Fibroblast of gingiva (primary cell): ENCODE measurements at regions not wholly inside any gene's neighbourhood (a gene's known extent, or its start where the extent isn't known, plus 50 kb on each side); places are given as distances from the start of the nearest gene placed in this dataset.
A peak's percentile ranks its signal among the peaks of the same experiment; 100 is the strongest.
"Not testable (repeated sequence)": the region's sequence is repeated elsewhere in the genome, so short reads cannot be mapped to it uniquely, and the experiment has no call there.

Experiments used
- DNase-seq: peaks from one replicate; pipeline ENCODE4 v3.0.0-alpha.2; 2011; ENCODE audit warnings: low read depth

DNA sequence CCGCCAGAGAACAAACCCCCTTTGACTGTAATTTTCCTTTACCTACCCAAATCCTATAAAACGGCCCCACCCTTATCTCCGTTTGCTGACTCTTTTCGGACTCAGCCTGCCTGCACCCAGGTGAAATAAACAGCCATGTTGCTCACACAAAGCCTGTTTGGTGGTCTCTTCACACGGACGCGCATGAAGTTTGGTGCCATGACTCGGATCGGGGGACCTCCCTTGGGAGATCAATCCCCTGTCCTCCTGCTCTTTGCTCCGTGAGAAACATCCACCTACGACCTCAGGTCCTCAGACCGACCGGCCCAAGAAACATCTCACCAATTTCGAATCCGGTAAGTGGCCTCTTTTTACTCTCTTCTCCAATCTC lies 52.1 kb upstream of the FAM124A start:
- not testable (repeated sequence) for DNase-seq

DNA sequence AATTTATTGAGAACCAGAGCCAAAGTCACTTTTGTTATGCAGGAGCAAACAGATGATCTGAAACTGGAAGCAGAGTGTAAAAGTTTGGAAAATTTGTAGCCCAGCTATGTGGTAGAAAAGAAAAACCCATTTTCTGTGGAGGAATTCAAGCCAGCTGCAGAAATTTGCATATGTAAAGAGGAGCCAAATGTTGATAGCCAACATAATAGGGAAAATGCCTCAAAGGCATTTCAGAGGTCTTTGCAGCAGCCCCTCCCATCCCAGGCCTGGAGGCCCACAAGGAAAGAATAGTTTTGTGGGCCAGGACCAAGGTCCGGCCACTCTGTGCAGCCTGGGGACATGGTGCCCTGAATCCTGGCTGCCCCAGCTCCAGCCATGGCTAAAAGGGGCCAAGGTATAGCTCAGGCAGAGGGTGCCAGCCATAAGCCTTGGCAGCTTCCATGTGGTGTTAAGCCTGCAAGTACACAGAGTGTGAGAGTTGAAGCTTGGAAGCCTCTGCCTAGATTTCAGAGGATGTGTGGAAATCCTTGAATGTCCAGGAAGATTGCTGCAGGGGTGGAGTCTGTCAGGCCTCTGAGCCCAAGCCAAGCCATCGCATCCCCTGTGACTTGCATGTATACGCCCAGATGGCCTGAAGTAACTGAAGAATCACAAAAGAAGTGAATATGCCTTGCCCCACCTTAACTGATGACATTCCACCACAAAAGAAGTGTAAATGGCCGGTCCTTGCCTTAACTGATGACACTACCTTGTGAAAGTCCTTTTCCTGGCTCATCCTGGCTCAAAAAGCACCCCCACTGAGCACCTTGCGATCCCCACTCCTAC lies 52.7 kb upstream of the FAM124A start:
- DNase-seq: peak; percentile 15

DNA sequence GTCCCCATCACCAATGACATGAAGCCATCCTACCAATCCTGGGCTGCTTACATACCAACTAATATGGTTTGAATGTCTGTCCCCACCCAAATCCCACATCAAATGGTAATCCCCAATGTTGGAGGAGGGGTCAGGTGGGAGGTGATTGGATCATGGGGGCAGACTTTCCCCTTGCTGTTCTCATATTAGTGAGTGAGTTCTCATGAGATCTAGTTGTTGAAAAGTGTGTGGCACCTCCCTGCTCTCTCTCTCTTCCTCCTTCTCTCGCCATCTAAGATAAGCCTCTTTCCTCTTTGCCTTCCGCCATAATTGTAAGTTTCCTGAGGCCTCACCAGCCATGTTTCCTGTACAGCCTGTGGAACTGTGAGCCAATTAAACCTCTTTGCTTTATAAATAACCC lies 53.6 kb upstream of the FAM124A start:
- no peak for DNase-seq

DNA sequence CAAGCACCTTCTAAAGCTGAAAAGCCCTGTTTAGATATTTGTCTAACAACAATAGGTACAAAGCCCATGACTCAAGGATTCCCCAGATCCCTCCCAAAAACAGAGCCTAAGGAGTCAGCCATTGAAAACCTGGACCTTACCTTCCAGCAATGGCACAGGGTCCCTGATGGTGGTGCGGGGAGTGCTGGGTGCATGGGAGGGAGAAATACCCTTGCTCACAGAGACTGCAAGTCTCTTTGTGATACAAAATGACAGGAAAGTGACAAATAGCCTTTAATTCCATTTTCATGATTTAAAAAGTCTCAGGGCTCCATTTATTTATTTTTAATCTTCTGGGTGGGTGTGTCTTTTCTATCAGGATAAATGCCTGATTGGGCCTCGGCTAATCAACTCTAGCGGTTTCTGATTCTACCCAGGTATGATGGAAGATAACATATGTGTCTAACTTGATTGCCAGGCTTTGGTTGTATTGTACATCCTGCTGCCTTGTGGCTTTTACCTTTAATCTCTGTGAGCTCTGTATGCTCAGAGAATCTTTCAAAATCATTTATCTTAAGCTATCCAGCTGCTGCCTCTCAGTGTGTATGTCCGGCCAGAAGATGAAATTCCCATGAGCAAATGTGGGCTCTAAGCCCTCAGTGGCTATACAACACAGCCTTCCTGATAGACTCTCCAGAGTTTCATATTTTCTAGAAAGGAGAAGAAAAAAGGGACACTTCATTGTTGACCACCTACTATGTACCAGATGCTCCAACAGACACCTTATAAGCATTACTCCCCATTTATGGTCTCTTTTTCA lies 54.6 kb upstream of the FAM124A start:
- no peak for DNase-seq

DNA sequence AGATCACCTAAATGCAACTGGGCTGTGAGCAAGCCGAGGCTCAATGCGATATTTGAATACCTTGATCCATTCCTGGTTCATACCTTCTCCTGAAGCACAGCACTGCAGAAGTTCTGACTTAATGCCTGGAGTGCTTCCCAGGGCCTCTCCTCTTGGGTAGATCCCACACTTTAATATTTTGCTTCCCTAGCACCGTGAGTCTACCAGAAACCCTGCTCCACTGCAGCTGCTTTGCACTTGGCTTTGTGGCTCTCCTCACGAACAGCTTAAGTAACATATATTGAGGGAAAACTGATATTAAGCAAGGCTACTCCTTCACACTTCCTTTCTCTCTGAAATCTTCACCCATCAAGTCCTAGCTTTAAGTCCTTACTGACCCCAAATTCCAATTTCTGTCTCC lies 51.6 kb upstream of the C13orf42 start:
- DNase-seq: no peak
